GM18867 (cell line): ENCODE measurements at regions not wholly inside any gene's neighbourhood (a gene's known extent, or its start where the extent isn't known, plus 50 kb on each side); places are given as distances from the start of the nearest gene placed in this dataset.
"Not testable (repeated sequence)": the region's sequence is repeated elsewhere in the genome, so short reads cannot be mapped to it uniquely, and the experiment has no call there.

Experiments
- ATAC-seq: cut with Tn5 transposase; IDR thresholded peaks from one replicate; pipeline ENCODE4 v1.9.1; 2021; ENCODE audit warnings: mild to moderate bottlenecking, moderate library complexity; ENCODE audit not compliant: unreplicated experiment

DNA sequence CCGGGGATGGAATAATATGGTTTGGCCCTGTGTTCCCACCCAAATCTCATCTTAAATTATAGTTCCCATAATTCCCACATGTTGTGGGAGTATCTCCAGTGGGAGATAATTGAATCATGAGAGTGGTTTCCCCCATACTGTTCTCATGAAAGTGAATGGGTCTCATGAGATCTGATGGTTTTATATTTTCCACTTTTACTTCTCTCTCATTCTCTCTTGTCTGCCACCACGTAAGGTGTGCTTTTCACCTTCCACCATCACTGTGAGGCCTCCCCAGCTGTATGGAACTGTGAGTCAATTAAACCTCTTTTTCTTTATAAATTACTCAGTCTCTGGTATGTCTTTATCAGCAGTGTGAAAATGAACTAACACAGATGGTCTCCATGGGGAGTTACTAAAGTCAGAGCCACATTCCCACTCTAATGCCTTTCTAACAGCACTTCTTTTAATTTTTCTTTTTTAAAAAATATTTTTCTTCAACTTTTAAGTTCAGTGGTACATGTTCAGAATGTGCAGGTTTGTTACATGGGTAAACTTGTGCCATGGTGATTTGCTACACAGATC, 306.6 kb downstream of the DTHD1 start:
- ATAC-seq, result no peak

DNA sequence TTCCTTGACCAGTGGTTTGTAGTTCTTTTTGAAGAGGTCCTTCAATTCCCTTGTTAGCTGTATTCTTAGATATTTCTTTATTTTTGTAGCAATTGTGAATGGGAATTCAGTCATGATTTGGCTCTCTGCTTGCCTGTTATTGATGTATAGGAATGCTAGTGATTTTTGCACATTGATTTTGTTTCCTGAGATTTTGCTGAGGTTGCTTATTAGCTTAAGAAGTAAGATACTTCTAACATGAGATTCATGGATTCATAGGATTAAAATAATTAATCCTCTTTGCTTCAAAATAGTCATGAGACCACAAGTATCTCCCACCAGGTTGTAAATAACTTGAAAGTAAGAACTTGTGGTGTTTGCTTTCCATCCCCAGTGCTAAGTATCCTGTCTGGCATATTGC, 308.9 kb downstream of the DTHD1 start:
- no peak for ATAC-seq

- ATAC-seq, result no peak
Observed at GRCh38 chr4:36601864-36602495, 320.6 kb downstream of the DTHD1 start.

- no peak for ATAC-seq
Observed at GRCh38 chr4:36609661-36610060, 328.2 kb downstream of the DTHD1 start.

GRCh38 chr4:36610628-36611027, 329.2 kb downstream of the DTHD1 start:
- no peak for ATAC-seq

DNA sequence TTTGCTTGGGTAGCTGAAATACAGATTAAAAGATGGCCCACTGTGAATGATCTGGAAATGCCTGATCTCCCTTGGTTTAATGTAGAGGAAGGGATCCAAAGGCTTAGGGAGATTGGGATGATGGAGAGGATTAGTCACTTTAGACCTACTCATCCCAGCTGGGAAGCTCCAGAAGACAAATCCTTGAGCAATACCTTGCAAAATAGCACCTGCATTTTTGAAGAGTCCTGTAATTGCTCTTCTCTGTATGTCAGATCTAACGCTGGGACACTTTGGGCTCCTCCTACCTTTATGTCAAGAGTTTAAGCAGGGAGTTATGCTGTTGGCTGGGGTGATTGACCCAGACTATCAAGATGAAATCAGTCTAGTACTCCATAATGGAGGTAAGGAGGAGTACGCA, 331.7 kb downstream of the DTHD1 start:
- not testable (repeated sequence) for ATAC-seq

GRCh38 chr4:36614011-36614410, 332.6 kb downstream of the DTHD1 start:
- no peak for ATAC-seq

DNA sequence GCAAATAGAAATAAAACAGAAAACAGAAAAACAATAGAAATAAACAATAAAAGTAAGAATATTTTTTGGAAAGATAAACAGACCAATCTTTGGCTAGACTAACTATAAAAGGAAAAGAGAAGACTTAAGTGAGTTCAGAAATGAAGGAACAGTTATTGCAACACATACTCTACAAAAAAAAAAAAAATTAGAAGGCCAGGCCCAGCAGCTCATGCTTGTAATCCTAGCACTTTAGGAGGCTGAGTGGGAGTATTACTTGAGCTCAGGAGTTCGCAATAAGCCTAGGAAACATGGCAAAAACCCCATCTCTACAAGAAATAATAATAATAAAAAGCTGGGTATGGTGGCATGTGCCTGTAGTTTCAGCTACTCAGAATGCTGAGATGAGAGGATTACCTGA, 336.7 kb downstream of the DTHD1 start:
- no peak for ATAC-seq

GRCh38 chr4:36624030-36624429, 342.6 kb downstream of the DTHD1 start:
- peak; percentile 57 for ATAC-seq

- ATAC-seq, result no peak
Observed at GRCh38 chr4:36638273-36638811, 356.9 kb downstream of the DTHD1 start.

- ATAC-seq, result no peak
Observed at GRCh38 chr4:36640876-36641275, 359.5 kb downstream of the DTHD1 start.

- ATAC-seq, result peak; percentile 99
Observed at GRCh38 chr4:36651253-36651652, 369.8 kb downstream of the DTHD1 start.

GRCh38 chr4:36652857-36653256, 371.4 kb downstream of the DTHD1 start:
- no peak for ATAC-seq

DNA sequence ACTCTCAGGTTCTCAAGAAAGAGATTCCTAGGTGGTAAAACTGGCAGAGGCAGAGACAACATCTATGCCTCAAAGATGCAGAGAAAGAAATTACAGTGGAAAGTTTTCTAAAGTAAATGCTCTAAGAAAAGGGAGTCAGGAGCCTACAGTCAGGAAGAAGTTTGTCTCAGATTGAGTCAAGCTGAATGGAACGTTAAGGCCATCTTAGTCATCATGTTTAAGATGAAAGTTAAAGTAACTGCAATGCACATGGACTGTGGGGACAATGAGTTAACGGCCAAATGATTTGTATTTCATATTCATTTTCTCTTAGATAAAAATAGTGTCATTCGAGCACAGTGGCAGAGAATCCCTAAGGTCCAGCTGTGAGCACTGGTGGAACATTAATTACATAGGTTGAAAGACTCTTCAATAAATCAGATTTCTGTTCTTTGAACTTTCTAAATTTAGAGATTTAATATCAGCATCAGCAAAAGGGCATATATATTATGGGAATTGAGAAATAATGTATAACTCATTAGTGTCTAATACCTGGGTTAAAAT, 384.6 kb downstream of the DTHD1 start:
- ATAC-seq, result no peak

- no peak for ATAC-seq
Observed at GRCh38 chr4:36675436-36675835, 394.0 kb downstream of the DTHD1 start.

DNA sequence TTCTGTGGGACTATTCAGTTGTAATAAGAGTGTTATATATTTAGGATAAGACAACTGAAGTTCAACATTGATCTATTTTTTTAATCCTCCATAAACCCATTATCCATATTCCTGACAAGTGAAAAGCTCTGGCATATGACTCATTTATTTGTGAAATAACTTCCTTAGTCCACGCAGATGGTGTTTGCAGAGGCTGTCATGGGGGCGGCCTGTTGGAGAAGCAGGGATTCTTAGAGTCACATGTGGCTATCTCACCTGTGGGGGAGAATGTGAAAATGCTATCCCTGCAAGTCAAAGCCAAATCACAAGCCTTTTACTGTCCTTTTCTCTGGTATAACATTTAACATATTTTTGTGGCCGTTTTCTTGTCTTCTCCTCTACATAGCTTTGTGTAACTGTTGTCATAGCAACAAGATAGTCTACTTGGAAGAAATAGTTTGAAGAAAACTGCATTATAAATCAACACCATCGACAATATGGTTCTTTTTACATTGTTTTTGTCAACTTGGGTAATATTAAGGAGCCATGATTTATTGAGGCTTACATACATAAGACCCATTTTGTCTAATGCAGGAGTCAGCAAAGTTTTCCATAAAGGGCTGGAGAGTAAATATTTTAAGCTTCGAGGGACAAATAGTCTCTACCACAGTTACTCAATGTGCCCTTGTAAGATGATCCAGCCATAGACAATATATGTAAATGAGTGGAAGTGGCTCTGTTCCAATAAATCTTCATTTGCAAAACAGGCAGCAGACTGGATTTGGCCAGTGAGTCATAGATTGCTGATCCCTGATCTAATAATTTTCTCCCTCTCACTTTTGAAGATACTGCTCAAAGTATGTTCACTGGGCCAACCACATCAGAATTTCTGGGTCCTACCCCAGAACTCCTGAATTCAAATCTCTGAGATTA, 395.0 kb downstream of the DTHD1 start:
- ATAC-seq, result no peak

DNA sequence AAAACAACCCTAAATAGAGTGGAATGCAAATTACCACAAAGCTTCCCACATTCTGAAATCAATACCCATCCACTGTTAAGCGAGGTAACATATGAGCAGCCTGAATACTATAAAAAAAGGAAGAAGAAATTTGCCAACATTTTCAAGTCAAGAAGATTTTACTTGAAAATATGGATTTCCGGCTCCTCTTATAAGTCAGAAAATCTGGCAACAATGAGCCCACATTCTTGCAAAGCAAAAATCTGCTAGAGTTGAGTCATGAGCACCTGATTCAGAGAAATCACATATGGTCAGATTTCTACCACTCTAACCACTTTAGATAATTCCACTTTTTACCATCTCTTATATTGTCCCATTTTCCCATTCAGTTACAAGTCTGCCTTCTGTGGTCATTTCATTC, 395.7 kb downstream of the DTHD1 start:
- no peak for ATAC-seq

GRCh38 chr4:36677874-36678273, 396.5 kb downstream of the DTHD1 start:
- no peak for ATAC-seq

DNA sequence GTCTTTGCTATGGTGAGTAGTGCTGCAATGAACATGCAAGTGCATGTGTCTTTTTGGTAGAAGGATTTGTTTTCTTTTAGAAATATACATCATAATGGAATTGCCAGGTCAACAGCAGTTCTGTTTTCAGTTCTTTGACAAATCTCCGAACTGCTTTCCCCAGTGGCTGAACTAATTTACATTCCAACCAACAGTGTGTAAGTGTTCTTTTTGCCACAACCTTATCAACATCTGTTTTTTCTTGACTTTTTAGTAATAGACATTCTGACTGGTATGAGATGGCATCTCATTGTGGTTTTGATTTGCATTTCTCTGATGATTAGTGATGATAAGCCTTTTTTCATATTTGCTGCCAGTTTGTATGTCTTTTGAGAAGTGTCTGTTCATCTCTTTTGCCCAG, 406.3 kb downstream of the DTHD1 start:
- no peak for ATAC-seq

DNA sequence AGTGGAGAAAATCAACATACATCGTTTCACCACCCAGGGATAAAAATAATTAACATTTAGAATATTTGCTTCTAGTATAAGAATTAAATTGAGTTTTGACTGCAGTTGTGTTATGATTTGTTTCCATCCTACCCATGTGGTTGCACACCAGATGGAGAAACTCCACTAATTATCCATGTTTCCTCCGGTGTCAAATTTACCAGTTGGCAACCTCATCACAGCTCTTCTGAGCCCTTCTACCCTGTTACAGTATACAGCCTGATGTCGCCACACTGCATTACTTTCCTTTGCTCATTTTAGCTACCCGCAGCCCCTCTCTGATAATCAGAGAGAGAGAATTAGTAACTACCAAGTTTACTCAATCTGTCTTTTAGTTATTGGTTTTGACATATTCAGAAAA, 411.2 kb downstream of the DTHD1 start:
- ATAC-seq, result no peak

GRCh38 chr4:36702245-36702644, 420.8 kb downstream of the DTHD1 start:
- ATAC-seq, result no peak
